ENCODE measurements at regions not wholly inside any gene's neighbourhood (a gene's known extent, or its start where the extent isn't known, plus 50 kb on each side); places are given as distances from the start of the nearest gene placed in this dataset.

- TF ChIP-seq POLR2AphosphoS5 (IDR thresholded peaks at IDR 0.05; ENCODE audit: low read depth, low read length) (no peak), CTCF (IDR thresholded peaks at IDR 0.05) (no peak), REST (IDR thresholded peaks at IDR 0.05; ENCODE audit: insufficient read depth in 1 of 2, low read depth in 2 of 2, low read length in 1 of 2) (no peak)
Observed at GRCh38 chr11:109849051-109849450, 244.1 kb upstream of the ZC3H12C start.

Data from Panc1 (cell line).